Heart left ventricle (tissue), 13 donors: ENCODE measurements at regions not wholly inside any gene's neighbourhood (a gene's known extent, or its start where the extent isn't known, plus 50 kb on each side); places are given as distances from the start of the nearest gene placed in this dataset.

Experiments
- POLR2A ChIP-seq, 2 donors: fragments of 450-650 bp; IDR thresholded peaks; one replicate each; pipeline ENCODE4 v1.6.1; 2017; ENCODE audit warnings: antibody characterized with exemption in 2 of 2, mild to moderate bottlenecking in 2 of 2, moderate library complexity in 2 of 2
- TF ChIP-seq, protein P1 (sequence below), 12 donors: fragments of 200-600 bp; sonication (generic) in 4 of 12; IDR thresholded peaks; one replicate each; pipeline versions ENCODE4 v1.5.0 to v1.8.0; 2018 to 2022; ENCODE audit warnings: antibody characterized with exemption in 12 of 12, mild to moderate bottlenecking in 5 of 12
- donor health status: ischemic (EF 13 %, LVEDD 7.1; RV severe dilation, severe dysfunction).
- donor health status: DM: no; HTN: yes; CAD: no.
- donor health status: DM: no; HTN: no; CAD: no.
- donor health status: ischemic (EF 25% LVEDD 6.9; RV normal size, moderate dysfunction).
- donor health status: ischemic (EF 25% LVEDD 5.7; RV mildly dilated, moderate dysfunction).
- donor health status: ischemic (EF 35%, LVEDD 5.7; RV mildly dilated, moderate dysfunction).
- donor health status: nonischemic (EF 11% LVEDD 7.7; RV severe dilation, severe dysfunction).
- donor health status: DM: yes; HTN: yes; CAD: no.
- donor health status: PGD.
- donor health status: ischemic (EF 29% LVEDD 5.4; RV normal size, mild dysfunction).
- donor health status: nonischemic (EF 23%, LVEDD 6.1; RV moderate dilation, normal function).

DNA sequence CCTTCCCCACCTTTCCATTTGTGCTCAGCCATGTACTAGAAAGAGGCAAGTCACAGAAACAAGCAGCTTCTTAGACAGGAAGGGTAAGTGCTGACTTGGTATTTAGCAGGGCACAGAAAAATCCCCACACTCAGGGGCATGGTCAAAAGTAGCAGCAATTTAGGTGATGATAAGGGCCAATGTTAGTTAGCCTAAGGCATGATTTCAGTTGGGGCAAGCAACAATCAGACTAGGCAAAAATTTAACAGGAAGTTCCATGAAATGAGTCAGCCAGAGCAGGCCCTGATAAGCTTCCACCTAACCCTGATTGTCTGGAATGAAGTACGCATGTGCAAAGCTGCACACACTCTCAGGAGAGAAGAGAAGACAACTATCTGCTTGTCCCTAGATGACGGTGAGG is 423.4 kb upstream of the UBE2E2 start:
- TF ChIP-seq, protein P1, sequence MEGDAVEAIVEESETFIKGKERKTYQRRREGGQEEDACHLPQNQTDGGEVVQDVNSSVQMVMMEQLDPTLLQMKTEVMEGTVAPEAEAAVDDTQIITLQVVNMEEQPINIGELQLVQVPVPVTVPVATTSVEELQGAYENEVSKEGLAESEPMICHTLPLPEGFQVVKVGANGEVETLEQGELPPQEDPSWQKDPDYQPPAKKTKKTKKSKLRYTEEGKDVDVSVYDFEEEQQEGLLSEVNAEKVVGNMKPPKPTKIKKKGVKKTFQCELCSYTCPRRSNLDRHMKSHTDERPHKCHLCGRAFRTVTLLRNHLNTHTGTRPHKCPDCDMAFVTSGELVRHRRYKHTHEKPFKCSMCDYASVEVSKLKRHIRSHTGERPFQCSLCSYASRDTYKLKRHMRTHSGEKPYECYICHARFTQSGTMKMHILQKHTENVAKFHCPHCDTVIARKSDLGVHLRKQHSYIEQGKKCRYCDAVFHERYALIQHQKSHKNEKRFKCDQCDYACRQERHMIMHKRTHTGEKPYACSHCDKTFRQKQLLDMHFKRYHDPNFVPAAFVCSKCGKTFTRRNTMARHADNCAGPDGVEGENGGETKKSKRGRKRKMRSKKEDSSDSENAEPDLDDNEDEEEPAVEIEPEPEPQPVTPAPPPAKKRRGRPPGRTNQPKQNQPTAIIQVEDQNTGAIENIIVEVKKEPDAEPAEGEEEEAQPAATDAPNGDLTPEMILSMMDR (IDR thresholded peaks at IDR 0.05) = no peak
- no peak for TF ChIP-seq POLR2A (IDR thresholded peaks at IDR 0.05)
